ENCODE measurements at regions not wholly inside any gene's neighbourhood (a gene's known extent, or its start where the extent isn't known, plus 50 kb on each side); places are given as distances from the start of the nearest gene placed in this dataset.

- H3K27me3 ChIP-seq (ENCODE audit: insufficient read depth, low read length, poor library complexity), result no peaks in the 10 kb centered on the region
- H3K9ac ChIP-seq (ENCODE audit: low read depth, low read length), result no peak overlapping the region
- no peak overlapping the region for H2AFZ ChIP-seq (ENCODE audit: low read depth, low read length)
- H3K36me3 ChIP-seq (ENCODE audit: insufficient read depth, low read length), result no peaks in the 10 kb centered on the region
- H3K4me1 ChIP-seq (ENCODE audit: insufficient read depth, low read length), result no peaks in the 10 kb centered on the region
- no peak overlapping the region for H3K4me2 ChIP-seq (ENCODE audit: insufficient read depth, low read length)
- no peak overlapping the region for H3K4me3 ChIP-seq (ENCODE audit: low read depth in 1 of 2, low read length in 2 of 2)
- TF ChIP-seq EZH2 (IDR thresholded peaks at IDR 0.05; ENCODE audit: borderline replicate concordance, low read depth, low read length, severe bottlenecking) (no peak), CTCF (IDR thresholded peaks at IDR 0.05; ENCODE audit: borderline replicate concordance, extremely low read depth, low read length, poor library complexity, severe bottlenecking) (no peak)
- no peak for ATAC-seq (ENCODE audit: insufficient read depth, low read depth)
- DNase-seq, result no peak
- H3K27ac ChIP-seq (ENCODE audit: low read length), result no peak overlapping the region
- H3K9me3 ChIP-seq (ENCODE audit: insufficient read depth, low read length, severe bottlenecking), result no peaks in the 10 kb centered on the region
- no peaks in the 10 kb centered on the region for H3K79me2 ChIP-seq (ENCODE audit: insufficient read depth, low read length)
- H4K20me1 ChIP-seq (ENCODE audit: insufficient read depth, low read length), result no peaks in the 10 kb centered on the region
Observed at GRCh38 chr16:79509906-79510305, 90.6 kb downstream of the MAF start.

- ATAC-seq (ENCODE audit: insufficient read depth, low read depth) (no peak), DNase-seq (no peak)
- no peaks in the 10 kb centered on the region for H4K20me1 ChIP-seq (ENCODE audit: insufficient read depth, low read length)
- H3K27me3 ChIP-seq (ENCODE audit: insufficient read depth, low read length, poor library complexity), result no peaks in the 10 kb centered on the region
- no peak for TF ChIP-seq CTCF (IDR thresholded peaks at IDR 0.05; ENCODE audit: borderline replicate concordance, extremely low read depth, low read length, poor library complexity, severe bottlenecking)
- no peak for TF ChIP-seq EZH2 (IDR thresholded peaks at IDR 0.05; ENCODE audit: borderline replicate concordance, low read depth, low read length, severe bottlenecking)
- H2AFZ ChIP-seq (ENCODE audit: low read depth, low read length), result no peak overlapping the region
- no peaks in the 10 kb centered on the region for H3K79me2 ChIP-seq (ENCODE audit: insufficient read depth, low read length)
- H3K27ac ChIP-seq (ENCODE audit: low read length), result no peak overlapping the region
- H3K4me1 ChIP-seq (ENCODE audit: insufficient read depth, low read length), result no peaks in the 10 kb centered on the region
- H3K4me2 ChIP-seq (ENCODE audit: insufficient read depth, low read length), result no peak overlapping the region
- no peaks in the 10 kb centered on the region for H3K36me3 ChIP-seq (ENCODE audit: insufficient read depth, low read length)
- H3K9me3 ChIP-seq (ENCODE audit: insufficient read depth, low read length, severe bottlenecking), result no peaks in the 10 kb centered on the region
- no peak overlapping the region for H3K9ac ChIP-seq (ENCODE audit: low read depth, low read length)
- no peak overlapping the region for H3K4me3 ChIP-seq (ENCODE audit: low read depth in 1 of 2, low read length in 2 of 2)
Observed at GRCh38 chr16:79509211-79509631, 91.3 kb downstream of the MAF start.

GRCh38 chr16:79508294-79508693 lies 92.2 kb downstream of the MAF start:
- Histone ChIP-seq H4K20me1 (ENCODE audit: insufficient read depth, low read length) (no peaks in the 10 kb centered on the region), H2AFZ (ENCODE audit: low read depth, low read length) (peak overlapping the region; percentile 27; the same call in 1 of the 2 replicates), H3K4me3 (ENCODE audit: low read depth in 1 of 2, low read length in 2 of 2) (no peak overlapping the region), H3K4me1 (ENCODE audit: insufficient read depth, low read length) (no peaks in the 10 kb centered on the region), H3K27ac (ENCODE audit: low read length) (no peak overlapping the region), H3K79me2 (ENCODE audit: insufficient read depth, low read length) (no peaks in the 10 kb centered on the region), H3K9ac (ENCODE audit: low read depth, low read length) (no peak overlapping the region), H3K4me2 (ENCODE audit: insufficient read depth, low read length) (no peak overlapping the region), H3K36me3 (ENCODE audit: insufficient read depth, low read length) (no peaks in the 10 kb centered on the region), H3K9me3 (ENCODE audit: insufficient read depth, low read length, severe bottlenecking) (no peaks in the 10 kb centered on the region), H3K27me3 (ENCODE audit: insufficient read depth, low read length, poor library complexity) (no peaks in the 10 kb centered on the region)
- ATAC-seq (ENCODE audit: insufficient read depth, low read depth) (no peak), DNase-seq (no peak)
- TF ChIP-seq CTCF (IDR thresholded peaks at IDR 0.05; ENCODE audit: borderline replicate concordance, extremely low read depth, low read length, poor library complexity, severe bottlenecking), result no peak
- no peak for TF ChIP-seq EZH2 (IDR thresholded peaks at IDR 0.05; ENCODE audit: borderline replicate concordance, low read depth, low read length, severe bottlenecking)

GRCh38 chr16:79505344-79505743 lies 95.2 kb downstream of the MAF start:
- Histone ChIP-seq H4K20me1 (ENCODE audit: insufficient read depth, low read length) (no peaks in the 10 kb centered on the region), H3K4me2 (ENCODE audit: insufficient read depth, low read length) (no peak overlapping the region), H3K79me2 (ENCODE audit: insufficient read depth, low read length) (no peaks in the 10 kb centered on the region), H3K27ac (ENCODE audit: low read length) (no peak overlapping the region), H3K27me3 (ENCODE audit: insufficient read depth, low read length, poor library complexity) (no peaks in the 10 kb centered on the region), H3K4me3 (ENCODE audit: low read depth in 1 of 2, low read length in 2 of 2) (no peak overlapping the region), H3K9ac (ENCODE audit: low read depth, low read length) (no peak overlapping the region), H2AFZ (ENCODE audit: low read depth, low read length) (no peak overlapping the region), H3K4me1 (ENCODE audit: insufficient read depth, low read length) (no peaks in the 10 kb centered on the region), H3K36me3 (ENCODE audit: insufficient read depth, low read length) (no peaks in the 10 kb centered on the region), H3K9me3 (ENCODE audit: insufficient read depth, low read length, severe bottlenecking) (no peaks in the 10 kb centered on the region)
- no peak for TF ChIP-seq CTCF (IDR thresholded peaks at IDR 0.05; ENCODE audit: borderline replicate concordance, extremely low read depth, low read length, poor library complexity, severe bottlenecking)
- TF ChIP-seq EZH2 (IDR thresholded peaks at IDR 0.05; ENCODE audit: borderline replicate concordance, low read depth, low read length, severe bottlenecking), result no peak
- ATAC-seq (ENCODE audit: insufficient read depth, low read depth), result no peak
- no peak for DNase-seq

Measured in DND-41 (cell line).